ENCODE measurements at regions not wholly inside any gene's neighbourhood (a gene's known extent, or its start where the extent isn't known, plus 50 kb on each side); places are given as distances from the start of the nearest gene placed in this dataset.

GRCh38 chr2:15881676-15882075 lies 58.7 kb upstream of the MYCN start:
- TF ChIP-seq CSDC2 (CRISPR knock-in tag; IDR thresholded peaks at IDR 0.05) (no peak), OSR1 (CRISPR knock-in tag; IDR thresholded peaks at IDR 0.05) (no peak)
